ENCODE measurements at regions not wholly inside any gene's neighbourhood (a gene's known extent, or its start where the extent isn't known, plus 50 kb on each side); places are given as distances from the start of the nearest gene placed in this dataset.

- TF ChIP-seq, protein P1, sequence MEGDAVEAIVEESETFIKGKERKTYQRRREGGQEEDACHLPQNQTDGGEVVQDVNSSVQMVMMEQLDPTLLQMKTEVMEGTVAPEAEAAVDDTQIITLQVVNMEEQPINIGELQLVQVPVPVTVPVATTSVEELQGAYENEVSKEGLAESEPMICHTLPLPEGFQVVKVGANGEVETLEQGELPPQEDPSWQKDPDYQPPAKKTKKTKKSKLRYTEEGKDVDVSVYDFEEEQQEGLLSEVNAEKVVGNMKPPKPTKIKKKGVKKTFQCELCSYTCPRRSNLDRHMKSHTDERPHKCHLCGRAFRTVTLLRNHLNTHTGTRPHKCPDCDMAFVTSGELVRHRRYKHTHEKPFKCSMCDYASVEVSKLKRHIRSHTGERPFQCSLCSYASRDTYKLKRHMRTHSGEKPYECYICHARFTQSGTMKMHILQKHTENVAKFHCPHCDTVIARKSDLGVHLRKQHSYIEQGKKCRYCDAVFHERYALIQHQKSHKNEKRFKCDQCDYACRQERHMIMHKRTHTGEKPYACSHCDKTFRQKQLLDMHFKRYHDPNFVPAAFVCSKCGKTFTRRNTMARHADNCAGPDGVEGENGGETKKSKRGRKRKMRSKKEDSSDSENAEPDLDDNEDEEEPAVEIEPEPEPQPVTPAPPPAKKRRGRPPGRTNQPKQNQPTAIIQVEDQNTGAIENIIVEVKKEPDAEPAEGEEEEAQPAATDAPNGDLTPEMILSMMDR (IDR thresholded peaks at IDR 0.05) = no peak
- TF ChIP-seq POLR2A (IDR thresholded peaks at IDR 0.05) = no peak
- TF ChIP-seq EP300 (IDR thresholded peaks at IDR 0.05) = no peak
Measured at GRCh38 chr10:35711615-35712411, 69.7 kb upstream of the FZD8 start.
